H1 (cell line): ENCODE measurements at regions not wholly inside any gene's neighbourhood (a gene's known extent, or its start where the extent isn't known, plus 50 kb on each side); places are given as distances from the start of the nearest gene placed in this dataset.
A peak's percentile ranks its signal among the peaks of the same experiment; 100 is the strongest.

Source experiments
- CTCF ChIA-PET: fragments of 300-600 bp; sonication (Branson Sonifier 250); formaldehyde crosslinking; loops from one replicate; lab custom pipeline; 2021; ENCODE audit not compliant: partially characterized antibody; lab: Charles Lee
- POLR2A ChIA-PET: fragments of 300-600 bp; sonication (Branson Sonifier 250); formaldehyde crosslinking; loops from one replicate; lab custom pipeline; 2021; ENCODE audit warnings: inconsistent platforms; ENCODE audit not compliant: partially characterized antibody; lab: Charles Lee
- DNase-seq, 2 experiments: peaks; one replicate each; pipeline versions ENCODE4 v3.0.0 to v3.0.0-alpha.2; 2010 to 2022; ENCODE audit warnings: low spot score in 2 of 2, low read depth in 1 of 2, mixed read lengths in 1 of 2
- FAIRE-seq: peaks from 2 replicates; lab custom pipeline; 2011; peaks lifted over from hg19 to GRCh38; lab: Jason Lieb, UNC
- H2AFZ ChIP-seq: 2 replicates; pipeline ENCODE4 v1.8.1; 2012; ENCODE audit warnings: low read length, inconsistent platforms
- H2AK5ac ChIP-seq: 2 replicates; pipeline ENCODE4 v1.6.1; 2013; ENCODE audit warnings: low read depth, low read length
- H2BK120ac ChIP-seq: replicated peaks from 2 replicates; pipeline ENCODE3; 2013; ENCODE audit warnings: low read depth, low read length, inconsistent platforms
- H2BK12ac ChIP-seq: 2 replicates; pipeline ENCODE4 v1.6.1; 2013; ENCODE audit warnings: low read depth, low read length
- H2BK15ac ChIP-seq: 2 replicates; pipeline ENCODE4 v1.6.1; 2013; ENCODE audit warnings: low read length
- H2BK20ac ChIP-seq: 2 replicates; pipeline ENCODE4 v1.6.1; 2013; ENCODE audit warnings: low read length
- H2BK5ac ChIP-seq: 2 replicates; pipeline ENCODE4 v1.6.1; 2013; ENCODE audit warnings: low read depth, low read length
- H3K14ac ChIP-seq: 2 replicates; pipeline ENCODE4 v1.6.1; 2013; ENCODE audit warnings: inconsistent platforms; ENCODE audit not compliant: insufficient read length
- H3K18ac ChIP-seq: 2 replicates; pipeline ENCODE4 v1.6.1; 2013; ENCODE audit warnings: low read length; ENCODE audit errors: extremely low read depth
- H3K23ac ChIP-seq: 2 replicates; pipeline ENCODE4 v1.6.1; 2013; ENCODE audit warnings: inconsistent platforms; ENCODE audit not compliant: insufficient read length
- H3K23me2 ChIP-seq: 2 replicates; pipeline ENCODE4 v1.6.1; 2013; ENCODE audit warnings: low read depth, low read length
- H3K27ac ChIP-seq: 2 replicates; pipeline ENCODE4 v1.6.1; 2011; ENCODE audit warnings: low read depth, low read length, inconsistent platforms
- H3K27me3 ChIP-seq, 4 experiments: replicated peaks in 1 of 4; 1 replicate in 1 of 4; 2 replicates in 3 of 4; pipeline versions ENCODE4 v1.6.1 to v1.8.1; 2011 to 2013; ENCODE audit warnings: low read length in 3 of 4, mild to moderate bottlenecking in 3 of 4, inconsistent platforms in 2 of 4, mixed read lengths in 2 of 4, moderate library complexity in 1 of 4; ENCODE audit not compliant: control insufficient read depth in 3 of 4, insufficient read depth in 3 of 4; ENCODE audit errors: extremely low read depth in 1 of 4
- H3K36me3 ChIP-seq, 4 experiments: 2 replicates each; pipeline versions ENCODE4 v1.6.1 to v1.8.1; 2011 to 2013; ENCODE audit warnings: mild to moderate bottlenecking in 4 of 4, low read length in 3 of 4, moderate library complexity in 2 of 4, control low read depth in 1 of 4, inconsistent platforms in 1 of 4; ENCODE audit not compliant: insufficient read depth in 4 of 4, control insufficient read depth in 2 of 4
- H3K4ac ChIP-seq: replicated peaks from 2 replicates; pipeline ENCODE3; 2013; ENCODE audit warnings: low read length, low read depth, mixed read lengths, inconsistent platforms; ENCODE audit not compliant: insufficient read length
- H3K4me1 ChIP-seq, 4 experiments: replicated peaks in 1 of 4; 1 replicate in 1 of 4; 2 replicates in 3 of 4; pipeline versions ENCODE4 v1.6.1 to v1.8.1; 2011 to 2013; ENCODE audit warnings: low read length in 3 of 4, inconsistent platforms in 2 of 4, mixed read lengths in 1 of 4; ENCODE audit not compliant: insufficient read depth in 4 of 4, control insufficient read depth in 3 of 4
- H3K4me2 ChIP-seq, 2 experiments: 2 replicates each; pipeline versions ENCODE4 v1.6.1 to v1.8.1; 2011 to 2013; ENCODE audit warnings: low read depth in 2 of 2, low read length in 2 of 2, control low read depth in 1 of 2, inconsistent platforms in 1 of 2, mild to moderate bottlenecking in 1 of 2; ENCODE audit not compliant: insufficient read depth in 1 of 2
- H3K4me3 ChIP-seq, 4 experiments: fragments of 200-600, 300-600 bp in 1 of 4; sonication (generic), shearing (Covaris generic), sonication (Bioruptor Twin) in 1 of 4; 2 replicates each; pipeline versions ENCODE4 v1.5.1 to v1.8.1; 2011 to 2016; ENCODE audit warnings: low read length in 4 of 4, low read depth in 3 of 4, control low read depth in 2 of 4, inconsistent platforms in 2 of 4, mild to moderate bottlenecking in 2 of 4, mixed read lengths in 1 of 4, moderate library complexity in 1 of 4; ENCODE audit not compliant: insufficient read depth in 2 of 4; ENCODE audit errors: extremely low read depth in 1 of 4
- H3K56ac ChIP-seq: replicated peaks from 2 replicates; pipeline ENCODE3; 2013; ENCODE audit warnings: low read depth, mild to moderate bottlenecking, mixed read lengths, low read length, inconsistent platforms; ENCODE audit not compliant: insufficient read length
- H3K79me1 ChIP-seq: 2 replicates; pipeline ENCODE4 v1.6.1; 2013; ENCODE audit warnings: low read depth, low read length, control low read depth
- H3K79me2 ChIP-seq, 2 experiments: 2 replicates each; pipeline versions ENCODE4 v1.6.1 to v1.8.1; 2012 to 2013; ENCODE audit warnings: low read length in 2 of 2, mild to moderate bottlenecking in 2 of 2, inconsistent platforms in 1 of 2; ENCODE audit not compliant: insufficient read depth in 2 of 2, control insufficient read depth in 1 of 2
- H3K9ac ChIP-seq, 4 experiments: replicated peaks in 1 of 4; 1 replicate in 1 of 4; 2 replicates in 3 of 4; pipeline versions ENCODE4 v1.6.1 to v1.8.1; 2011 to 2013; ENCODE audit warnings: low read depth in 3 of 4, low read length in 3 of 4, control low read depth in 2 of 4, mild to moderate bottlenecking in 2 of 4, moderate library complexity in 2 of 4, inconsistent platforms in 1 of 4; ENCODE audit errors: extremely low read depth in 1 of 4
- H3K9me3 ChIP-seq, 2 experiments: 2 replicates each; pipeline versions ENCODE4 v1.6.1 to v1.8.1; 2012 to 2013; ENCODE audit warnings: mild to moderate bottlenecking in 2 of 2, moderate library complexity in 2 of 2, control low read depth in 1 of 2, inconsistent platforms in 1 of 2, low read depth in 1 of 2, low read length in 1 of 2, mixed read lengths in 1 of 2; ENCODE audit not compliant: insufficient read depth in 2 of 2
- H4K20me1 ChIP-seq, 2 experiments: replicated peaks in 1 of 2; 2 replicates each; pipeline versions ENCODE3 to v1.8.1; 2011 to 2013; ENCODE audit warnings: inconsistent platforms in 2 of 2, low read length in 2 of 2, mild to moderate bottlenecking in 1 of 2; ENCODE audit not compliant: insufficient read depth in 2 of 2, control insufficient read depth in 1 of 2
- H4K5ac ChIP-seq: 2 replicates; pipeline ENCODE4 v1.6.1; 2013; ENCODE audit warnings: low read length, low read depth, mixed read lengths, inconsistent platforms; ENCODE audit not compliant: insufficient read length
- H4K8ac ChIP-seq: 2 replicates; pipeline ENCODE4 v1.8.0; 2013; ENCODE audit warnings: mild to moderate bottlenecking, moderate library complexity, low read length, inconsistent platforms; ENCODE audit not compliant: insufficient read depth; ENCODE audit errors: extremely low read depth
- H4K91ac ChIP-seq: replicated peaks from 2 replicates; pipeline ENCODE3; 2013; ENCODE audit warnings: low read length, mixed read lengths, inconsistent platforms; ENCODE audit not compliant: insufficient read length
- CTCF ChIP-seq, 3 experiments: IDR thresholded peaks; 1 replicate in 2 of 3; 2 replicates in 1 of 3; pipeline versions ENCODE4 v1.5.1 to v1.6.1; 2011; ENCODE audit warnings: low read length in 3 of 3, mild to moderate bottlenecking in 3 of 3, inconsistent platforms in 2 of 3, low read depth in 1 of 3, moderate library complexity in 1 of 3; ENCODE audit not compliant: insufficient read depth in 1 of 3; ENCODE audit errors: control extremely low read depth in 1 of 3
- KDM4A ChIP-seq: IDR thresholded peaks from one replicate; pipeline ENCODE4 v1.7.1; 2012; ENCODE audit warnings: low read depth, mild to moderate bottlenecking, moderate library complexity, low read length, inconsistent platforms; ENCODE audit not compliant: severe bottlenecking
- POLR2AphosphoS5 ChIP-seq: IDR thresholded peaks from 2 replicates; pipeline ENCODE4 v1.6.1; 2011; ENCODE audit warnings: low read depth, low read length
- RAD21 ChIP-seq, 2 experiments: IDR thresholded peaks in 1 of 2; conservative IDR thresholded peaks in 1 of 2; 2 replicates each; pipeline ENCODE4 v1.6.1; 2011; ENCODE audit warnings: low read depth in 2 of 2, low read length in 2 of 2, improper control_type of control experiment in 1 of 2, inconsistent platforms in 1 of 2, mild to moderate bottlenecking in 1 of 2, moderate library complexity in 1 of 2
- SAP30 ChIP-seq: fragments of 300-600 bp; sonication (generic); IDR thresholded peaks from 2 replicates; pipeline ENCODE4 v1.7.1; 2012; ENCODE audit warnings: low read length, moderate library complexity, mild to moderate bottlenecking, inconsistent platforms; ENCODE audit not compliant: insufficient read depth, insufficient replicate concordance
- WGBS, 2 experiments: shearing (Covaris generic) in 1 of 2; methylation state at CpG; one replicate each; pipeline versions ENCODE4 v1.1.6 to v1.1.7; 2013 to 2015; ENCODE audit warnings: low lambda C conversion rate in 2 of 2, mixed read lengths in 2 of 2, inconsistent platforms in 1 of 2, low coverage in 1 of 2, missing lambda C conversion rate in 1 of 2; ENCODE audit not compliant: insufficient replicate concordance in 2 of 2, insufficient coverage in 1 of 2, insufficient read length in 1 of 2; ENCODE audit errors: extremely low coverage in 1 of 2, missing lambda C conversion rate in 1 of 2; 5-methylcytosine and 5-hydroxymethylcytosine counted together

- Histone ChIP-seq H3K79me2 (no peaks in the 10 kb centered on the region), H3K79me1 (no peaks in the 10 kb centered on the region), H4K5ac (no peak overlapping the region), H3K23me2 (no peaks in the 10 kb centered on the region), H3K36me3 (no peaks in the 10 kb centered on the region), H2BK12ac (no peak overlapping the region), H4K91ac (no peak overlapping the region), H4K20me1 (no peaks in the 10 kb centered on the region), H3K4me2 (no peak overlapping the region), H2AFZ (no peak overlapping the region), H3K56ac (no peak overlapping the region), H2BK15ac (no peak overlapping the region), H4K8ac (no peak overlapping the region), H2AK5ac (no peak overlapping the region), H3K4ac (no peak overlapping the region), H2BK20ac (no peak overlapping the region), H3K27ac (no peak overlapping the region), H3K14ac (no peak overlapping the region), H2BK5ac (no peak overlapping the region), H2BK120ac (no peak overlapping the region), H3K4me3 (no peak overlapping the region), H3K4me1 (no peaks in the 10 kb centered on the region; a peak in 1 of 7 replicates), H3K23ac (no peak overlapping the region), H3K9ac (no peak overlapping the region), H3K9me3 (no peaks in the 10 kb centered on the region), H3K18ac (no peak overlapping the region), H3K27me3 (no peaks in the 10 kb centered on the region)
- CTCF ChIA-PET, result interaction anchor here (0.6 to 4.0 kb wide), 29 partner anchors 9 to 561 kb away, joined by 3 to 11 read pairs (median 3); no protein-coding TSS in a partner anchor
- peak; percentile 8 to 81 (median 69) for TF ChIP-seq CTCF (IDR thresholded peaks at IDR 0.05; ENCODE audit: control extremely low read depth in 1 of 3, insufficient read depth in 1 of 3, low read depth in 1 of 3, low read length in 3 of 3)
- peak; percentile 85 to 89 for TF ChIP-seq RAD21 (IDR thresholded peaks at IDR 0.05 in 1 of 2, conservative IDR thresholded peaks at IDR 0.05 in 1 of 2; ENCODE audit: low read depth in 2 of 2, low read length in 2 of 2)
- TF ChIP-seq SAP30, result no peak
- TF ChIP-seq POLR2AphosphoS5, result no peak
- no peak for TF ChIP-seq KDM4A
- FAIRE-seq (peak; percentile 7), DNase-seq (peak in 1 of 2 experiments; percentile 58)
- POLR2A ChIA-PET, result interaction anchor here (0.8 kb wide), 1 partner anchor 349 kb away, joined by 3 read pairs; no protein-coding TSS in a partner anchor
- 88% methylated on average over 4 of the region's 4 CpGs; no CpG with 5 or more reads in 1 of the 2 experiments for WGBS, 2 experiments
Measured at GRCh38 chr6:6788394-6789032, 200.0 kb downstream of the LY86 start.
